ENCODE measurements at regions not wholly inside any gene's neighbourhood (a gene's known extent, or its start where the extent isn't known, plus 50 kb on each side); places are given as distances from the start of the nearest gene placed in this dataset.

- DNase-seq (ENCODE audit: low read depth): no peak
- no peak for TF ChIP-seq CTCF (IDR thresholded peaks at IDR 0.05; ENCODE audit: insufficient read depth, low read depth, low read length, missing control alignments)
- no peak overlapping the region for H3K4me3 ChIP-seq (ENCODE audit: low read length)
These were observed 353.5 kb upstream of the RGPD4 start for GRCh38 chr2:107473150-107473549.

GRCh38 chr2:107475859-107476258 is 350.8 kb upstream of the RGPD4 start:
- TF ChIP-seq CTCF (IDR thresholded peaks at IDR 0.05; ENCODE audit: insufficient read depth, low read depth, low read length, missing control alignments): no peak
- no peak for DNase-seq (ENCODE audit: low read depth)
- H3K4me3 ChIP-seq (ENCODE audit: low read length): no peak overlapping the region

- DNase-seq (ENCODE audit: low read depth): no peak
- no peak for TF ChIP-seq CTCF (IDR thresholded peaks at IDR 0.05; ENCODE audit: insufficient read depth, low read depth, low read length, missing control alignments)
- H3K4me3 ChIP-seq (ENCODE audit: low read length): no peak overlapping the region
These were observed 324.2 kb upstream of the RGPD4 start for GRCh38 chr2:107502539-107502938.

- H3K4me3 ChIP-seq (ENCODE audit: low read length): no peak overlapping the region
- TF ChIP-seq CTCF (IDR thresholded peaks at IDR 0.05; ENCODE audit: insufficient read depth, low read depth, low read length, missing control alignments): no peak
- no peak for DNase-seq (ENCODE audit: low read depth)
These were observed 314.5 kb upstream of the RGPD4 start for GRCh38 chr2:107511970-107512789.

- H3K4me3 ChIP-seq (ENCODE audit: low read length): no peak overlapping the region
- no peak for TF ChIP-seq CTCF (IDR thresholded peaks at IDR 0.05; ENCODE audit: insufficient read depth, low read depth, low read length, missing control alignments)
- peak; percentile 7 for DNase-seq (ENCODE audit: low read depth)
These were observed 301.3 kb upstream of the RGPD4 start for GRCh38 chr2:107525406-107525805.

GRCh38 chr2:107529146-107529545 is 297.5 kb upstream of the RGPD4 start:
- no peak overlapping the region for H3K4me3 ChIP-seq (ENCODE audit: low read length)
- TF ChIP-seq CTCF (IDR thresholded peaks at IDR 0.05; ENCODE audit: insufficient read depth, low read depth, low read length, missing control alignments): no peak
- no peak for DNase-seq (ENCODE audit: low read depth)

GRCh38 chr2:107530046-107530445 is 296.6 kb upstream of the RGPD4 start:
- DNase-seq (ENCODE audit: low read depth): no peak
- no peak for TF ChIP-seq CTCF (IDR thresholded peaks at IDR 0.05; ENCODE audit: insufficient read depth, low read depth, low read length, missing control alignments)
- no peak overlapping the region for H3K4me3 ChIP-seq (ENCODE audit: low read length)

Measured in epithelial cell of esophagus (primary cell).